DMS153 treated with DMSO at 0.1 percent for 48 hours (cell line): ENCODE measurements at regions not wholly inside any gene's neighbourhood (a gene's known extent, or its start where the extent isn't known, plus 50 kb on each side); places are given as distances from the start of the nearest gene placed in this dataset.

Source experiments
- DNase-seq: peaks from one replicate; lab custom pipeline; 2025; ENCODE audit not compliant: unreplicated experiment; lab: John Stamatoyannopoulos, UW

- no peak for DNase-seq
Measured at GRCh38 chr4:111542056-111542455, 603.2 kb upstream of the FAM241A start.

GRCh38 chr4:111546881-111547280, 598.4 kb upstream of the FAM241A start:
- DNase-seq = no peak

DNA sequence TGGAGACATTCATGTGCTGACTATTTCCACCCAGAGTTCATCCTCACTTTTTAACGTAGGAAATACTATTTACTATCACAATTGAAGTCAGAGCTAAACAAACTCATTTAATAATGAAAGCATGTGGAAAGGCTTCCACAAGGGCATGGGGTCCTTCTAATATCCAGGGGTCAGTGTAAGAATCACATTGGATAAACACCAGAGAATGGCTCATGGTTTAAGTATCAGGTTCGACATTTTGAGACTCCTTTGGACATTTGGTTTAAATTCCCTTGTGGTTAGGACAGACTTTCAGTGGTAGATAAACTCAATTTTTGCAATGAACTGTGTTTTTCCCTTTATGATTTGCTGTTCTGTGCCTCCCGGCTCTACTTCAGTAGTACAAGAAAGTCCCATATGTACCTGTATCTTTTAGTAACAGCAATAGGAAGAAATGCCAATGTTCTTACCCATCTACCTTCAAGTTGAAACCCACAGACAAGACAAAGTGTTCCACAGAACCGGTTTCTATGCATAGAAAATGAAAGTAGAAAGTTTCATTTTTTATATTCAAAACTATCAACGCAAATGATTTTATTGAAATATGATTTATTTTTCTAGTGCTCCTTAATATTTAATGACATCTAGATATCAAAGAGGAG, 589.0 kb upstream of the FAM241A start:
- DNase-seq = no peak

DNA sequence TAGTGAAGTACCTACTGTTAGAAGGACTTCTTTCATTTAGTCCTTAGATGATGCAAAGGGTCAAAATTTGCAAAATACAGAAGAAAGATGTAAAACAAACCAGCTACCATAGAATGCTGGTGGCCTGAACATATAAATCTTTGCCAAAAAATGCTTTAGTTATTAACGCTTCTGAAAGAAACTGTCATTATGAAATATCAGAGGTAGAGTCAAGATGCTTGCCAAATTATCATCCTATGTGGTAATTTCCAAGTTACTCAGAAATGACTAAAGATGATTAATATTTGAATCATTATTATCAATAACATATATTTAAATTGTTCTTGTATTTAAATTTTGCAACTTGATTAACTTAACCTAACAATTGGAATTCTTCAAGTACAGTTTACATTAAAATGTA, 588.4 kb upstream of the FAM241A start:
- DNase-seq = no peak

GRCh38 chr4:111562826-111563225, 582.4 kb upstream of the FAM241A start:
- DNase-seq = no peak

- DNase-seq = no peak
Measured at GRCh38 chr4:111572470-111572869, 572.8 kb upstream of the FAM241A start.

GRCh38 chr4:111573386-111573785, 571.9 kb upstream of the FAM241A start:
- DNase-seq = no peak

DNA sequence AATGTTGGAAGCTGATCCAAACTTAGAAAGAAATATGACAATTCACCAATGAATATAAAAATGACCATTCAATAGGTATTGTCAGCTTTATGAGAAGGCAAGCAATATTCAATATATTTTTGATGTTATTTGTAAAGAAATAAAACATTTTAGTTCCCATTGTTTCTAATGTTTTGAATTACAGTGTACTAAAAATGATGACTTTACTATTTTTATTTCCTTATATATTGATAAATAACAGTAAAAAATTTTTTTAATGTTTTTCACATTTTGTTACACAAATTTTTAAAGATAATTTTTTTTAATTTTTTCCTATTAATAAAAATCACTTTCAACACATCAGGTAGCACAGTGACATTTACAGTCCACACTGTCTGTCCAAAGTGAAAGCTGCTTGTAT, 565.5 kb upstream of the FAM241A start:
- no peak for DNase-seq

DNA sequence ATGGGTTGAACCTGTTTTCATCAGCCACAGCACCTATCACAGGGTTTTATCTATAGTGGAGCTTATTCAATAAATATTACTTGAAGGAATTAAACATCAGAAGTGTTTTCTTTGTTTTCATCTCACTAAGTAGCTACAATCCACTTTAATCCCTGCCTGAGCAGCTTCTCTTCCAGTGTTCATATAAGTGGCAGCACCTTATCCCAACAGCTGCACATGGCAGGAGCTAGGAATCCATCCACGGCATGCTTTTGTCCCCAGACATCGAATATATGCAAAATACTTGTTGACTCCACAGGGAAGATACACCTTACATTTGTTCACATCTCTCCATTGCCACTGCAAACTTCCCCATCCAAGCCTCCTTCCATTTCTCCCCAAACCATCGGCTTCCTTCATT, 549.8 kb upstream of the FAM241A start:
- no peak for DNase-seq

DNA sequence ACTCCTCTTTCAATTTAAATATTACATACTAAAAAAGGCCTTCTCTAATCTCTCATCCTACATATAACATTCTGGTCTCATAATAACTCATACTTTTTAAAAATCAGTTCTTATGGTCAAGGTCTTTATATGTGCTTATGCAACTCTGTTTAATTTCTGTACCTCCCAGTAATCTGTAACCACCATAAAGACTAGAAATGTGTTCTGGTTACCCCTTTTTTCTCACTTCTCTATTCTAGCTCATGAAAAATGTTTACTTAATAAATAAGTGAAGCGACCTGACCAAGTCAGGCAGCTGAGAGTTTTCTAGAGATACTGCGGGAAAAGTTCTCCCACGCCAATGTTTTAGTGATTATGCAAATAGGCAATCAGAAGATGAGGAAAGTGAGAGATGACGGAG, 548.8 kb upstream of the FAM241A start:
- DNase-seq = no peak

- no peak for DNase-seq
Measured at GRCh38 chr4:111601671-111602070, 543.6 kb upstream of the FAM241A start.

DNA sequence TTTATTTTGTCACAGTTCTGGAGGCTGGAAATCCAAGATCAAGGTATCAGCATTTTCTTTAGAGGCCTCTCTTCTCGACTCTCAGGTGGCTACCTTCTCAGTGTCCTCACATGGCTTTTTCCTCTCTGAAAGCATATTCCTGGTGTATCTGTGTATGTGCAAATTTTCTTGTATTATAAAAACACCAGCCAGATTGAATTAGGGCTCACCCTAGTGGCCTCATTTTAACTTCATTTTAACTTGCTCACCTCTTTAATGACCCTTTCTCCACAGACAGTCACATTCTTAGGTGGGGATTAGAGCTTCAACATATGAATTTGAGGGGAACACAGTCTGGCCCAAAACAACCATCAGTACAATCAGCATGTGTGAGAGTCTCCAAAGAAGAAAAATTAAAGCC, 542.4 kb upstream of the FAM241A start:
- DNase-seq = no peak

GRCh38 chr4:111605111-111605510, 540.1 kb upstream of the FAM241A start:
- DNase-seq = no peak

GRCh38 chr4:111610681-111611080, 534.6 kb upstream of the FAM241A start:
- DNase-seq = no peak

GRCh38 chr4:111618908-111619307, 526.3 kb upstream of the FAM241A start:
- no peak for DNase-seq

DNA sequence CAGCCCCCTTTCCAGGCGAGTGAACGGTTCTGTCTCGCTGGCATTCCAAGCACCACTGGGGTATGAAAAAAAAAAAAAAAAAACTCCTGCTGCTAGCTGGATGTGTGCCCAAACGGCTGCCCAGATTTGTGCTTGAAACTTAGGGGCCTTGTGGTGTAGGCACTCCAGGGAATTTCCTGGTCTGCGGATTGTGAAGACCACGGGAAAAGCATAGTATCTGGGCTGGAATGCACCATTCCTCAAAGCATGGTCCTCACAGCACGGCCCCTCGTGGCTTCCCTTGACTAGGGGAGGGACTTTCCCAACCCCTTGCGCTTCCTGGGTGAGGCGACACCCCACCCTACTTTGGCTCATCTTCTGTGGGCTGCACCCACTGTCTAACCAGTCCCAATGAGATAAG, 516.8 kb upstream of the FAM241A start:
- DNase-seq = no peak

GRCh38 chr4:111630705-111631104, 514.5 kb upstream of the FAM241A start:
- peak; percentile 19 for DNase-seq

DNA sequence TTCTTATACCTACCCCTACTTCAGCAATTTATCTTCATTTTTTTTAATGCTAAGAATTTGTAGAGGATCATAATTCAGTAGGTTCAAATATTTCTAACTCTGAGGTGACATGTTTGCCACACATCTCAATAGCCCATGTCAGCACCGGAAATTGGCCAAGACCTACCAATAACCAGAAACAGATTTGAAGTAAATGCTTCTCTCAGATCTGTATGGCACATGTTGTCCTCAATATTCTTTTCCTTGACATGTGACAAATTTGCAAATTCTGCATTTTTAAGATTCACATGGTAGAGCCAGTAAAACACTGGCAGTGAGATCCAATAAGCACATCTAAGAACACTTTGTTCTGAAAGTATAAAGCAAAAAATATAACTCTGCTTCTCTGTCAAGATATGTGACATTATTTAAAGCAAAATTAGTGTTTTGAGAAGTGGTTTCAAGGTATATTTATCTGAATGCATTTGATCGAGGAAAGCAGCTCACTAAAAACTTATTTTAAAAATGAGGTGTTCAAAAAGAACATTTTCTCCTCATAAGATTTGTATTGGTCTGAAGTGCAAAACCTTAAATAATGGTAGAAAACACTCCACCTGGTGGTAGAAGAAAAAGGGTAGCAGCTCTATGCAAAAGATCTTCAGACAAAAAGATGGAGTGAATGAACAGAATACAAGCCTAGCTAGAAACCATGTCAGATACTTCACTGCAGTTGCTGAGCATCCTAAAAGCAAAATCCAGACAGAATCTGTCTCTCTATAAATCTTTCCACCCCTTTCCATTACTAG, 513.8 kb upstream of the FAM241A start:
- DNase-seq = no peak

DNA sequence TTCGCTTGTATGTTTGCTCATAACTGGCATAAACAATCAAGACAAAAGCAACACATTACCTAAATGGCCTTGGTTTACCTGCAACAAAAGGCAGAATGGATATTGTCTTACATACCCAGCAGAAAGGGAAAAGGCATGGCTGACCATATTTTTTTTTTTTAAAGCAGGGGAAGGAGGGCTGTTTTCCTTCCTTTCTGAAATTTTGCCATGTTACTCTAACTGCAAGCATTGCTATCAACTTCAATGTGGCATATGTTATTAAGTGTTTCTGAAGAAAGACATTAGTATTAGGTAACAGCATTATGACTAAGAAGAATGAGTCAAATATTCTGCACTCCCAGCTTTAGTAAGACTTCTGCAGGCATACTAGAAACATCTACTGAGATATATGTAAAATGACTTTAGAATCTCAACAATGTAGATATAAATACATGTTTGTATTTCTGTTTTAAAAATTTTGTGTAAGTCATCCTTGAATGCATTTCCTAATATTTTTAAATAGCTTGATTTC, 512.6 kb upstream of the FAM241A start:
- no peak for DNase-seq

DNA sequence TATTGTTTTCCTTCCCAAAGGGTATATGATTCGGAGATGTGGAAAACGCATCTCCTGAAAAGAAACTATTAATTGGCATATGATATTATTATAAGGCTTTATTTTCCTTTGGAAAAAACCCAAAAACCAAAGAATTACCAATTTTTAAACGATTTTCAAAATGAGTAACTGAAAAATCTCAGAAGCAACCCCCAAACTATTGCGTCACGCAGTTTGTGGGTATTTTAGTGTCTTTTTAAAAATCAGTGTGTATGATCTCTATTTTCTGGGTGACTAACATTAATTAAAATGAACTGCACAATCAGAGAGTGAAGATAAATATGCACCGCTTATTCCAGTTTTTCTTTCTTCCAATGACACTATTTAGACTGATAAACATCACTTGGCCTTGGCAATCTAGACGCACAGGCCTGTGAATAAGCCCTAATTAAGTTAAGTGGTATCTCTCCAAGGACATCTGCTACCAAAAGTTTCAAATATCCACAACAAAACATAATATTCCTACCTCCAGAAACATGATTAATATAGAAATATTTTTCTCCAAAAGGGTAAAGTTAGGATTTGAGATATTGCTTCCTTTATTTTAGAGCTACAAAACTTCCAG, 511.5 kb upstream of the FAM241A start:
- DNase-seq = no peak

DNA sequence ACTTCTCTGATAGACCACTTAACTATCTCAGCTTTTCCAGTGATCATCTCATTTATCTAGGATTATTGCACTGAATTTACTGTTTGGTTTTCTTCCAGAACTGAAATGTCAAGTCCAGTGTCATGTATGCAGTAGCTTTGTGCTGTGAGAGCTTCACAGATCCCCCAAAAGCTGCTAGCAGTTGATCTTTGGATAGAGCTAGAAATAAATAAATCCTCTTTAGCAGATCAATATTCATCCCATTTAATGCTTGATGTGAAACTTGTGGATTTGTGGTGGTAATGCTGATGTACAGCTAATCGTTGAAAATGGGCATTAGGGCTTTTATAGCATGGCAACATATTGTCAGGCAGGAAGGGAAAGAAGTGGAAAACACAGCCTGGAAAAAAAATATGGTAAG, 509.6 kb upstream of the FAM241A start:
- DNase-seq = no peak

- no peak for DNase-seq
Measured at GRCh38 chr4:111636961-111637585, 508.2 kb upstream of the FAM241A start.
